GM23338 (cell line): ENCODE measurements at regions not wholly inside any gene's neighbourhood (a gene's known extent, or its start where the extent isn't known, plus 50 kb on each side); places are given as distances from the start of the nearest gene placed in this dataset.

ENCODE experiments used
- ATAC-seq: fragments of 200-7000 bp; cut with Tn5 transposase; 3 replicates; pipeline ENCODE4 v1.9.1; 2020
- DNase-seq: peaks from one replicate; pipeline ENCODE4 v3.0.0-alpha.2; 2015; ENCODE audit warnings: low spot score
- H2AFZ ChIP-seq: fragments of 200-600 bp; sonication (generic); 2 replicates; pipeline ENCODE4 v1.8.0; 2016; ENCODE audit warnings: antibody characterized with exemption, mild to moderate bottlenecking, moderate library complexity
- H3F3A ChIP-seq: fragments of 200-600 bp; sonication (generic); replicated peaks from 2 replicates; pipeline ENCODE4 v1.8.0; 2017; ENCODE audit warnings: antibody characterized with exemption, mixed run types, low read depth
- H3K27ac ChIP-seq: fragments of 200-600 bp; sonication (generic); 2 replicates; pipeline ENCODE4 v1.6.1; 2016; ENCODE audit warnings: low read depth
- H3K27me3 ChIP-seq: fragments of 200-600 bp; sonication (generic); 2 replicates; pipeline ENCODE4 v1.8.0; 2016; ENCODE audit warnings: mild to moderate bottlenecking, mixed run types, moderate library complexity; ENCODE audit not compliant: insufficient read depth
- H3K36me3 ChIP-seq: fragments of 200-600 bp; sonication (generic); 2 replicates; pipeline ENCODE4 v1.8.0; 2016; ENCODE audit warnings: mild to moderate bottlenecking; ENCODE audit not compliant: insufficient read depth
- H3K4me1 ChIP-seq: fragments of 200-600 bp; sonication (generic); 2 replicates; pipeline ENCODE4 v1.8.0; 2016; ENCODE audit warnings: mild to moderate bottlenecking, moderate library complexity; ENCODE audit not compliant: insufficient read depth
- H3K4me2 ChIP-seq: fragments of 200-600 bp; sonication (generic); 2 replicates; pipeline ENCODE4 v1.7.1; 2017; ENCODE audit warnings: mixed run types
- H3K4me3 ChIP-seq: fragments of 200-600 bp; sonication (generic); 2 replicates; pipeline ENCODE4 v1.6.1; 2016; ENCODE audit warnings: mixed run types
- H3K79me2 ChIP-seq: fragments of 200-600 bp; sonication (generic); replicated peaks from 2 replicates; pipeline ENCODE4 v1.8.0; 2017; ENCODE audit warnings: mild to moderate bottlenecking; ENCODE audit not compliant: insufficient read depth
- H3K9me2 ChIP-seq: fragments of 200-600 bp; sonication (generic); 2 replicates; pipeline ENCODE4 v1.8.0; 2017; ENCODE audit not compliant: insufficient read depth
- H4K20me1 ChIP-seq: fragments of 200-600 bp; sonication (generic); replicated peaks from 2 replicates; pipeline ENCODE4 v1.8.0; 2017; ENCODE audit warnings: mild to moderate bottlenecking; ENCODE audit not compliant: insufficient read depth
- H3K27ac Mint-ChIP-seq: 2 replicates; pipeline ENCODE4 v1.8.0; 2020; ENCODE audit warnings: inconsistent platforms, mild to moderate bottlenecking, moderate library complexity, mixed read lengths
- H3K27me3 Mint-ChIP-seq: 3 replicates; pipeline ENCODE4 v1.8.0; 2022; ENCODE audit warnings: low read depth, mild to moderate bottlenecking, moderate library complexity, mixed read lengths, inconsistent platforms; ENCODE audit not compliant: insufficient read depth, poor library complexity
- H3K36me3 Mint-ChIP-seq: 3 replicates; pipeline ENCODE4 v1.8.0; 2021; ENCODE audit warnings: low read depth, mild to moderate bottlenecking, inconsistent platforms, moderate library complexity, mixed read lengths
- H3K4me1 Mint-ChIP-seq: 3 replicates; pipeline ENCODE4 v1.8.0; 2020; ENCODE audit warnings: mild to moderate bottlenecking, inconsistent platforms, mixed read lengths
- H3K4me3 Mint-ChIP-seq: 3 replicates; pipeline ENCODE4 v1.8.0; 2021; ENCODE audit warnings: moderate library complexity, mild to moderate bottlenecking, inconsistent platforms, mixed read lengths
- H3K9me3 Mint-ChIP-seq: 3 replicates; pipeline ENCODE4 v1.8.0; 2020; ENCODE audit warnings: moderate library complexity, mild to moderate bottlenecking, inconsistent platforms, mixed read lengths
- CREB1 ChIP-seq: fragments of 250-450 bp; sonication (Bioruptor Pico); IDR thresholded peaks from 2 replicates; pipeline ENCODE4 v1.5.0; 2020; ENCODE audit warnings: low read depth, mild to moderate bottlenecking, moderate library complexity
- JUNB ChIP-seq: IDR thresholded peaks from one replicate; pipeline ENCODE4 v1.6.1; 2016; ENCODE audit warnings: antibody characterized with exemption; ENCODE audit not compliant: unreplicated experiment
- NANOG ChIP-seq: IDR thresholded peaks from 2 replicates; pipeline ENCODE4 v1.6.1; 2016; ENCODE audit warnings: antibody characterized with exemption, borderline replicate concordance
- POLR2AphosphoS5 ChIP-seq: IDR thresholded peaks from 2 replicates; pipeline ENCODE4 v1.6.1; 2016; ENCODE audit warnings: antibody characterized with exemption, low read depth
- ZNF331 ChIP-seq: fragments of 250-450 bp; sonication (Bioruptor Pico); IDR thresholded peaks from 2 replicates; pipeline ENCODE4 v1.5.0; 2020; ENCODE audit warnings: low read depth, mild to moderate bottlenecking, moderate library complexity
- TF ChIP-seq, protein P1 (sequence below): fragments of 250-450 bp; sonication (Bioruptor Pico); IDR thresholded peaks from 2 replicates; pipeline ENCODE4 v1.5.0; 2020; ENCODE audit warnings: mild to moderate bottlenecking, moderate library complexity
- TF ChIP-seq, protein P2 (sequence below): IDR thresholded peaks from 2 replicates; pipeline ENCODE4 v1.6.1; 2016; ENCODE audit warnings: antibody characterized with exemption
- TF ChIP-seq, protein P3 (sequence below), 2 experiments: fragments of 200-600 bp in 1 of 2; sonication (generic) in 1 of 2; conservative IDR thresholded peaks; 2 replicates each; pipeline versions ENCODE4 v1.5.1 to v1.6.1; 2016 to 2017; ENCODE audit warnings: antibody characterized with exemption in 2 of 2, low read depth in 2 of 2, mild to moderate bottlenecking in 2 of 2, moderate library complexity in 1 of 2

DNA sequence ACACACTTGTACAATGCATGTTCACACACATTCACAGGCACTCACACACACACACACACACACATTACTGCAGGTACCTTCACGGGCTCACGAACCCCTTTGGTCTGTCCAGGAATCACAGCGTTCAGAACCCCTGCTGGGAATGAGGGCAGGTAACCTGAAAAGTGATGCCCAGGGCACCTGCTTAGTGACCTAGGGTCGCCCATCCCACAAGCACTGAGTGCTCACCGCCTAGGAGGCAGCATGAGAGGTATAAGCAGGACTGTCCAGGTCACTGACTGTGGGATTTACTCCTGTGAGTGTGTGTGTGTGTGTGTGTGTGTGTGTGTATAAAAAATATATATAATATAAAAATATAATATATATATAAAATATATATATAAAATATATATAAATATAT lies 150.9 kb downstream of the GALR1 start (continued):
- TF ChIP-seq, protein P1, sequence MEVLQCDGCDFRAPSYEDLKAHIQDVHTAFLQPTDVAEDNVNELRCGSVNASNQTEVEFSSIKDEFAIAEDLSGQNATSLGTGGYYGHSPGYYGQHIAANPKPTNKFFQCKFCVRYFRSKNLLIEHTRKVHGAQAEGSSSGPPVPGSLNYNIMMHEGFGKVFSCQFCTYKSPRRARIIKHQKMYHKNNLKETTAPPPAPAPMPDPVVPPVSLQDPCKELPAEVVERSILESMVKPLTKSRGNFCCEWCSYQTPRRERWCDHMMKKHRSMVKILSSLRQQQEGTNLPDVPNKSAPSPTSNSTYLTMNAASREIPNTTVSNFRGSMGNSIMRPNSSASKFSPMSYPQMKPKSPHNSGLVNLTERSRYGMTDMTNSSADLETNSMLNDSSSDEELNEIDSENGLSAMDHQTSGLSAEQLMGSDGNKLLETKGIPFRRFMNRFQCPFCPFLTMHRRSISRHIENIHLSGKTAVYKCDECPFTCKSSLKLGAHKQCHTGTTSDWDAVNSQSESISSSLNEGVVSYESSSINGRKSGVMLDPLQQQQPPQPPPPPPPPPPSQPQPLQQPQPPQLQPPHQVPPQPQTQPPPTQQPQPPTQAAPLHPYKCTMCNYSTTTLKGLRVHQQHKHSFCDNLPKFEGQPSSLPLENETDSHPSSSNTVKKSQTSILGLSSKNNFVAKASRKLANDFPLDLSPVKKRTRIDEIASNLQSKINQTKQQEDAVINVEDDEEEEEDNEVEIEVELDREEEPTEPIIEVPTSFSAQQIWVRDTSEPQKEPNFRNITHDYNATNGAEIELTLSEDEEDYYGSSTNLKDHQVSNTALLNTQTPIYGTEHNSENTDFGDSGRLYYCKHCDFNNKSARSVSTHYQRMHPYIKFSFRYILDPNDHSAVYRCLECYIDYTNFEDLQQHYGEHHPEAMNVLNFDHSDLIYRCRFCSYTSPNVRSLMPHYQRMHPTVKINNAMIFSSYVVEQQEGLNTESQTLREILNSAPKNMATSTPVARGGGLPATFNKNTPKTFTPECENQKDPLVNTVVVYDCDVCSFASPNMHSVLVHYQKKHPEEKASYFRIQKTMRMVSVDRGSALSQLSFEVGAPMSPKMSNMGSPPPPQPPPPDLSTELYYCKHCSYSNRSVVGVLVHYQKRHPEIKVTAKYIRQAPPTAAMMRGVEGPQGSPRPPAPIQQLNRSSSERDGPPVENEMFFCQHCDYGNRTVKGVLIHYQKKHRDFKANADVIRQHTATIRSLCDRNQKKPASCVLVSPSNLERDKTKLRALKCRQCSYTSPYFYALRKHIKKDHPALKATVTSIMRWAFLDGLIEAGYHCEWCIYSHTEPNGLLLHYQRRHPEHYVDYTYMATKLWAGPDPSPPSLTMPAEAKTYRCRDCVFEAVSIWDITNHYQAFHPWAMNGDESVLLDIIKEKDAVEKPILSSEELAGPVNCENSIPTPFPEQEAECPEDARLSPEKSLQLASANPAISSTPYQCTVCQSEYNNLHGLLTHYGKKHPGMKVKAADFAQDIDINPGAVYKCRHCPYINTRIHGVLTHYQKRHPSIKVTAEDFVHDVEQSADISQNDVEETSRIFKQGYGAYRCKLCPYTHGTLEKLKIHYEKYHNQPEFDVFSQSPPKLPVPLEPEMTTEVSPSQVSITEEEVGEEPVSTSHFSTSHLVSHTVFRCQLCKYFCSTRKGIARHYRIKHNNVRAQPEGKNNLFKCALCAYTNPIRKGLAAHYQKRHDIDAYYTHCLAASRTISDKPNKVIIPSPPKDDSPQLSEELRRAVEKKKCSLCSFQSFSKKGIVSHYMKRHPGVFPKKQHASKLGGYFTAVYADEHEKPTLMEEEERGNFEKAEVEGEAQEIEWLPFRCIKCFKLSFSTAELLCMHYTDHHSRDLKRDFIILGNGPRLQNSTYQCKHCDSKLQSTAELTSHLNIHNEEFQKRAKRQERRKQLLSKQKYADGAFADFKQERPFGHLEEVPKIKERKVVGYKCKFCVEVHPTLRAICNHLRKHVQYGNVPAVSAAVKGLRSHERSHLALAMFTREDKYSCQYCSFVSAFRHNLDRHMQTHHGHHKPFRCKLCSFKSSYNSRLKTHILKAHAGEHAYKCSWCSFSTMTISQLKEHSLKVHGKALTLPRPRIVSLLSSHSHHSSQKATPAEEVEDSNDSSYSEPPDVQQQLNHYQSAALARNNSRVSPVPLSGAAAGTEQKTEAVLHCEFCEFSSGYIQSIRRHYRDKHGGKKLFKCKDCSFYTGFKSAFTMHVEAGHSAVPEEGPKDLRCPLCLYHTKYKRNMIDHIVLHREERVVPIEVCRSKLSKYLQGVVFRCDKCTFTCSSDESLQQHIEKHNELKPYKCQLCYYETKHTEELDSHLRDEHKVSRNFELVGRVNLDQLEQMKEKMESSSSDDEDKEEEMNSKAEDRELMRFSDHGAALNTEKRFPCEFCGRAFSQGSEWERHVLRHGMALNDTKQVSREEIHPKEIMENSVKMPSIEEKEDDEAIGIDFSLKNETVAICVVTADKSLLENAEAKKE (CRISPR knock-in tag): no peak
- TF ChIP-seq, protein P2, sequence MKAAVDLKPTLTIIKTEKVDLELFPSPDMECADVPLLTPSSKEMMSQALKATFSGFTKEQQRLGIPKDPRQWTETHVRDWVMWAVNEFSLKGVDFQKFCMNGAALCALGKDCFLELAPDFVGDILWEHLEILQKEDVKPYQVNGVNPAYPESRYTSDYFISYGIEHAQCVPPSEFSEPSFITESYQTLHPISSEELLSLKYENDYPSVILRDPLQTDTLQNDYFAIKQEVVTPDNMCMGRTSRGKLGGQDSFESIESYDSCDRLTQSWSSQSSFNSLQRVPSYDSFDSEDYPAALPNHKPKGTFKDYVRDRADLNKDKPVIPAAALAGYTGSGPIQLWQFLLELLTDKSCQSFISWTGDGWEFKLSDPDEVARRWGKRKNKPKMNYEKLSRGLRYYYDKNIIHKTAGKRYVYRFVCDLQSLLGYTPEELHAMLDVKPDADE: no peak
- no peak for TF ChIP-seq NANOG
- no peak for TF ChIP-seq CREB1 (CRISPR knock-in tag)
- TF ChIP-seq, protein P3, sequence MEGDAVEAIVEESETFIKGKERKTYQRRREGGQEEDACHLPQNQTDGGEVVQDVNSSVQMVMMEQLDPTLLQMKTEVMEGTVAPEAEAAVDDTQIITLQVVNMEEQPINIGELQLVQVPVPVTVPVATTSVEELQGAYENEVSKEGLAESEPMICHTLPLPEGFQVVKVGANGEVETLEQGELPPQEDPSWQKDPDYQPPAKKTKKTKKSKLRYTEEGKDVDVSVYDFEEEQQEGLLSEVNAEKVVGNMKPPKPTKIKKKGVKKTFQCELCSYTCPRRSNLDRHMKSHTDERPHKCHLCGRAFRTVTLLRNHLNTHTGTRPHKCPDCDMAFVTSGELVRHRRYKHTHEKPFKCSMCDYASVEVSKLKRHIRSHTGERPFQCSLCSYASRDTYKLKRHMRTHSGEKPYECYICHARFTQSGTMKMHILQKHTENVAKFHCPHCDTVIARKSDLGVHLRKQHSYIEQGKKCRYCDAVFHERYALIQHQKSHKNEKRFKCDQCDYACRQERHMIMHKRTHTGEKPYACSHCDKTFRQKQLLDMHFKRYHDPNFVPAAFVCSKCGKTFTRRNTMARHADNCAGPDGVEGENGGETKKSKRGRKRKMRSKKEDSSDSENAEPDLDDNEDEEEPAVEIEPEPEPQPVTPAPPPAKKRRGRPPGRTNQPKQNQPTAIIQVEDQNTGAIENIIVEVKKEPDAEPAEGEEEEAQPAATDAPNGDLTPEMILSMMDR (conservative IDR thresholded peaks at IDR 0.05; ENCODE audit: low read depth in 2 of 2): no peak
- no peak for TF ChIP-seq POLR2AphosphoS5

DNA sequence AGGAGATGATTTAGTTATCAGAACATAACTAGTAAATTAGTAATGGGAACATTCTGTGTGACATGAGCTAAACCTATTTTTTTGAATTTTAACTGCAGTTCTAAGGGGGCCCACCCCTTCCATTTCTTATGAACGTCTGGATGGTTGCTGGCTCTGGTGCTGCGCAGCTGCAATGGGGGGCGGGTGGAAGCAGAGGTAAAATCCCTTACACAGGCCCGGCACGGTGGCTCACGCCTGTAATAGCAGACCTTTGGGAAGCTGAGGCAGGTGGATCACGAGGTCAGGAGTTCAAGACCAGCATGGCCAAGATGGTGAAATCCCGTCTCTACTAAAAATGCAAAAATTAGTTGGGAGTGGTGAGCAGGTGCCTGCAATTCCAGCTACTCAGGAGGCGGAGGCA lies 151.5 kb downstream of the GALR1 start:
- no peaks in the 10 kb centered on the region for H3K36me3 ChIP-seq
- H3K4me1 Mint-ChIP-seq: no peaks in the 10 kb centered on the region
- H3K79me2 ChIP-seq: no peaks in the 10 kb centered on the region
- no peak overlapping the region for H3K27ac ChIP-seq
- DNase-seq: no peak
- H3K4me3 ChIP-seq: no peak overlapping the region
- no peaks in the 10 kb centered on the region for H3K36me3 Mint-ChIP-seq
- H3K4me3 Mint-ChIP-seq: no peak overlapping the region
- TF ChIP-seq JUNB: no peak
- TF ChIP-seq, protein P2: no peak
- TF ChIP-seq ZNF331 (CRISPR knock-in tag): no peak
- TF ChIP-seq POLR2AphosphoS5: no peak
- no peaks in the 10 kb centered on the region for H3K4me1 ChIP-seq
- H3K4me2 ChIP-seq: no peak overlapping the region
- no peaks in the 10 kb centered on the region for H3F3A ChIP-seq
- H3K27me3 Mint-ChIP-seq: no peaks in the 10 kb centered on the region
- no peak overlapping the region for H2AFZ ChIP-seq
- ATAC-seq: no peak
- H3K27ac Mint-ChIP-seq: no peak overlapping the region
- no peaks in the 10 kb centered on the region for H3K9me2 ChIP-seq
- no peaks in the 10 kb centered on the region for H4K20me1 ChIP-seq
- no peaks in the 10 kb centered on the region for H3K27me3 ChIP-seq
- no peaks in the 10 kb centered on the region for H3K9me3 Mint-ChIP-seq
